HepG2 (cell line): ENCODE measurements at regions not wholly inside any gene's neighbourhood (a gene's known extent, or its start where the extent isn't known, plus 50 kb on each side); places are given as distances from the start of the nearest gene placed in this dataset.

Source experiments
- ATAC-seq: fragments of 200-7000 bp; cut with Tn5 transposase; 3 replicates; pipeline ENCODE4 v1.9.1; 2020; ENCODE audit warnings: mild to moderate bottlenecking, moderate library complexity
- BruUV-seq: library from RNA; stranded (reverse); fragments of 400-500 nt; replicated peaks from 2 replicates; lab custom pipeline; 2021; lab: Mats Ljungman, UMichigan
- CTCF ChIA-PET: fragments of 300-600 bp; formaldehyde crosslinking; extraction: SDS; loops from one replicate; lab custom pipeline; 2021; ENCODE audit warnings: low total read pairs, inconsistent platforms, low intra/inter-chr PET ratio; lab: Yijun Ruan, JAX
- POLR2A ChIA-PET: fragments of 350-600 bp; sonication (Branson Sonifier 250); formaldehyde crosslinking; loops from one replicate; lab custom pipeline; 2020; ENCODE audit warnings: antibody characterized with exemption, inconsistent platforms; lab: Yijun Ruan, JAX
- DNase-seq: peaks from one replicate; pipeline ENCODE4 v3.0.0-alpha.2; 2015; ENCODE audit warnings: low spot score
- FAIRE-seq: peaks from 3 replicates; lab custom pipeline; 2011; peaks lifted over from hg19 to GRCh38; lab: Jason Lieb, UNC
- H2AFZ ChIP-seq: one replicate; pipeline ENCODE4 v1.6.1; 2011; ENCODE audit warnings: low read length, inconsistent platforms
- H3K27ac ChIP-seq: fragments of 300-600 bp; 3 replicates; pipeline ENCODE4 v1.8.0; 2011; ENCODE audit warnings: mixed run types, mild to moderate bottlenecking, mixed read lengths, low read length, inconsistent platforms; ENCODE audit not compliant: insufficient read depth; ENCODE audit errors: extremely low read length
- H3K27me3 ChIP-seq, 2 experiments: fragments of 200-600 bp in 1 of 2; 2 replicates in 1 of 2; 3 replicates in 1 of 2; pipeline versions ENCODE4 v1.6.0 to v1.8.0; 2011; ENCODE audit warnings: low read length in 2 of 2, mild to moderate bottlenecking in 2 of 2, moderate library complexity in 2 of 2, inconsistent platforms in 1 of 2; ENCODE audit not compliant: insufficient read depth in 2 of 2, control insufficient read depth in 1 of 2
- H3K36me3 ChIP-seq, 2 experiments: fragments of 200-600 bp in 1 of 2; replicated peaks in 1 of 2; 2 replicates in 1 of 2; 3 replicates in 1 of 2; pipeline versions ENCODE4 v1.5.1 to v1.8.0; 2011; ENCODE audit warnings: low read length in 2 of 2, inconsistent platforms in 1 of 2; ENCODE audit not compliant: insufficient read depth in 2 of 2, control insufficient read depth in 1 of 2
- H3K4me1 ChIP-seq: 2 replicates; pipeline ENCODE4 v1.5.1; 2012; ENCODE audit warnings: low read length, inconsistent platforms; ENCODE audit not compliant: insufficient read depth
- H3K4me2 ChIP-seq: 2 replicates; pipeline ENCODE4 v1.6.0; 2011; ENCODE audit warnings: low read depth, low read length, inconsistent platforms
- H3K4me3 ChIP-seq, 3 experiments: fragments of 200-600 bp in 1 of 3; sonication (generic), shearing (Covaris generic) in 1 of 3; replicated peaks in 1 of 3; 2 replicates each; pipeline ENCODE4 v1.5.1; 2011 to 2016; ENCODE audit warnings: low read length in 3 of 3, inconsistent platforms in 2 of 3, low read depth in 2 of 3, mild to moderate bottlenecking in 2 of 3, control low read depth in 1 of 3, mixed read lengths in 1 of 3; ENCODE audit not compliant: insufficient read depth in 1 of 3
- H3K79me2 ChIP-seq: one replicate; pipeline ENCODE4 v1.6.1; 2011; ENCODE audit warnings: low read length, inconsistent platforms; ENCODE audit not compliant: insufficient read depth
- H3K9ac ChIP-seq: 2 replicates; pipeline ENCODE4 v1.6.0; 2011; ENCODE audit warnings: mild to moderate bottlenecking, low read depth, low read length, inconsistent platforms; ENCODE audit not compliant: insufficient read depth
- H3K9me3 ChIP-seq: 2 replicates; pipeline ENCODE4 v1.5.1; 2012; ENCODE audit warnings: mild to moderate bottlenecking, low read length
- H4K20me1 ChIP-seq: 2 replicates; pipeline ENCODE4 v1.6.0; 2011; ENCODE audit warnings: inconsistent platforms, mild to moderate bottlenecking, low read length, moderate library complexity; ENCODE audit not compliant: insufficient read depth
- CCDC6 ChIP-seq: sonication (generic); formaldehyde crosslinking; IDR thresholded peaks from 2 replicates; pipeline ENCODE4 v1.8.1; 2022; ENCODE audit warnings: mild to moderate bottlenecking, missing genetic modification reagents, moderate library complexity
- EED ChIP-seq: sonication (generic); formaldehyde crosslinking; IDR thresholded peaks from 2 replicates; pipeline ENCODE4 v1.5.0; 2020; ENCODE audit warnings: mild to moderate bottlenecking, missing genetic modification reagents
- EP300 ChIP-seq, 3 experiments: sonication (generic) in 1 of 3; formaldehyde crosslinking in 1 of 3; IDR thresholded peaks; 2 replicates each; pipeline versions ENCODE4 v1.5.1 to v1.6.1; 2011 to 2020; ENCODE audit warnings: low read depth in 2 of 3, low read length in 2 of 3, borderline replicate concordance in 1 of 3, improper control_type of control experiment in 1 of 3, mild to moderate bottlenecking in 1 of 3, missing genetic modification reagents in 1 of 3, moderate library complexity in 1 of 3
- IRF2 ChIP-seq: IDR thresholded peaks from 2 replicates; pipeline ENCODE4 v1.6.1; 2018; ENCODE audit warnings: missing genetic modification reagents, missing compliant biosample characterization
- KDM1A ChIP-seq: IDR thresholded peaks from 2 replicates; pipeline ENCODE4 v1.6.1; 2016; ENCODE audit warnings: missing compliant biosample characterization
- SMC3 ChIP-seq: IDR thresholded peaks from 2 replicates; pipeline ENCODE4 v1.6.1; 2011; ENCODE audit warnings: low read length, improper control_type of control experiment
- XBP1 ChIP-seq: sonication (generic); formaldehyde crosslinking; IDR thresholded peaks from 2 replicates; pipeline ENCODE4 v1.5.0; 2020; ENCODE audit warnings: missing genetic modification reagents
- ZNF136 ChIP-seq: sonication (generic); formaldehyde crosslinking; IDR thresholded peaks from 2 replicates; pipeline ENCODE4 v1.8.1; 2022; ENCODE audit warnings: low read depth, mild to moderate bottlenecking, moderate library complexity, missing genetic modification reagents
- ZNF644 ChIP-seq: IDR thresholded peaks from 2 replicates; pipeline ENCODE4 v1.6.1; 2016; ENCODE audit warnings: low read depth
- WGBS: methylation state at CpG from one replicate; pipeline ENCODE4 v1.1.6; 2017; ENCODE audit warnings: low lambda C conversion rate; 5-methylcytosine and 5-hydroxymethylcytosine counted together
- in situ Hi-C: cut with HindIII; loops from 2 replicates; pipeline ENCODE4 v1.10.0; 2017; ENCODE audit warnings: low pct_unique_long_range_greater_than_20kb; ENCODE audit not compliant: extremely low pct_ligation_motif_present
- intact Hi-C: fragments of 100-400 bp; cut with micrococcal nuclease; formaldehyde crosslinking; loops from one replicate; pipeline ENCODE4 v1.10.0; 2022; ENCODE audit not compliant: unreplicated experiment
- TF ChIP-seq, protein P1 (sequence below): IDR thresholded peaks from 2 replicates; pipeline ENCODE4 v1.6.1; 2016

DNA sequence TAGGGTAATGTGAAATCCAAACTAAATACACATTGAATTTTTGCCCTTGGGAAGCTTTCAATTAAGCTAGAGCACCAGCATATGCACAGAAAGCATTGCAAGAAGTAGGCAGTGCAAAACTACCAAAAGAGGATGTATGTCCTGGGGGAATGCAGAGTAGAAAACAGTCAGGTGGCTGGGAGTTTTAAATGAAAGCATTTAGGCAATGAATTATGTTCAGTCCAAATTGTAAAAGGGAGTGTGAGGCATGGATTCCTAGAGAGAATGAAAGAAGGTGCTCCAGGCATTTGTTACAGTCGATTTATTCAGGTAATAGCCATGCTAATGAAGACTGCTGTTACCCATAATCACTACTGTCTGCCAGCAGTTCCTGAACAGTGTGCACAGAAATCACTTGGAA lies 604.1 kb upstream of the POU3F2 start:
- ChIA-PET POLR2A (no interaction called here), CTCF (no interaction called here)
- Histone ChIP-seq H3K4me2 (no peak overlapping the region), H3K9me3 (peaks cover 15% of the 10 kb centered on the region; the same call in 1 of the 2 replicates), H3K4me1 (no peaks in the 10 kb centered on the region), H2AFZ (no peak overlapping the region), H3K79me2 (no peaks in the 10 kb centered on the region), H4K20me1 (no peaks in the 10 kb centered on the region), H3K27me3 (no peaks in the 10 kb centered on the region), H3K36me3 (no peaks in the 10 kb centered on the region), H3K4me3 (no peak overlapping the region), H3K9ac (no peak overlapping the region), H3K27ac (no peak overlapping the region)
- no peak for ATAC-seq
- 0% methylated on average over 1 of the region's 1 CpG for WGBS
- TF ChIP-seq IRF2 (no peak), ZNF644 (CRISPR knock-in tag) (no peak), KDM1A (CRISPR knock-in tag) (no peak), XBP1 (CRISPR knock-in tag) (no peak), EED (CRISPR knock-in tag) (no peak), SMC3 (no peak), ZNF136 (no peak), EP300 (IDR thresholded peaks at IDR 0.05; ENCODE audit: low read depth in 2 of 2, low read length in 2 of 2) (no peak), EP300 (CRISPR knock-in tag; IDR thresholded peaks at IDR 0.05; ENCODE audit: borderline replicate concordance) (no peak), CCDC6 (CRISPR knock-in tag) (no peak)
- TF ChIP-seq, protein P1, sequence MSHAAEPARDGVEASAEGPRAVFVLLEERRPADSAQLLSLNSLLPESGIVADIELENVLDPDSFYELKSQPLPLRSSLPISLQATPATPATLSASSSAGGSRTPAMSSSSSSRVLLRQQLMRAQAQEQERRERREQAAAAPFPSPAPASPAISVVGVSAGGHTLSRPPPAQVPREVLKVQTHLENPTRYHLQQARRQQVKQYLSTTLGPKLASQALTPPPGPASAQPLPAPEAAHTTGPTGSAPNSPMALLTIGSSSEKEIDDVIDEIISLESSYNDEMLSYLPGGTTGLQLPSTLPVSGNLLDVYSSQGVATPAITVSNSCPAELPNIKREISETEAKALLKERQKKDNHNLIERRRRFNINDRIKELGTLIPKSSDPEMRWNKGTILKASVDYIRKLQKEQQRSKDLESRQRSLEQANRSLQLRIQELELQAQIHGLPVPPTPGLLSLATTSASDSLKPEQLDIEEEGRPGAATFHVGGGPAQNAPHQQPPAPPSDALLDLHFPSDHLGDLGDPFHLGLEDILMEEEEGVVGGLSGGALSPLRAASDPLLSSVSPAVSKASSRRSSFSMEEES (CRISPR knock-in tag) = no peak
- no peak for FAIRE-seq
- DNase-seq = no peak
- no TSS peak for BruUV-seq
- intact Hi-C loops = no loop called here
- in situ Hi-C loops = no loop called here
